ENCODE measurements at regions not wholly inside any gene's neighbourhood (a gene's known extent, or its start where the extent isn't known, plus 50 kb on each side); places are given as distances from the start of the nearest gene placed in this dataset.
A peak's percentile ranks its signal among the peaks of the same experiment; 100 is the strongest.

GRCh38 chr21:15491100-15491499 lies 238.7 kb upstream of the USP25 start:
- TF ChIP-seq EZH2 (IDR thresholded peaks at IDR 0.05; ENCODE audit: insufficient read depth, poor library complexity, severe bottlenecking) (no peak), EZH2phosphoT487 (IDR thresholded peaks at IDR 0.05; ENCODE audit: insufficient read depth, low read depth) (no peak)
- Histone ChIP-seq H3K27me3 (replicated peaks; ENCODE audit: insufficient read depth) (no peaks in the 10 kb centered on the region), H2AFZ (no peak overlapping the region), H3K4me1 (ENCODE audit: insufficient read depth) (no peaks in the 10 kb centered on the region), H3K4me2 (ENCODE audit: unreplicated experiment) (no peak overlapping the region), H3K79me2 (ENCODE audit: insufficient read depth) (no peaks in the 10 kb centered on the region), H3K27ac (no peak overlapping the region), H3K9me2 (ENCODE audit: insufficient read depth) (no peaks in the 10 kb centered on the region), H3K9me3 (ENCODE audit: low read depth) (no peaks in the 10 kb centered on the region), H3K9ac (no peak overlapping the region), H3F3A (ENCODE audit: insufficient read depth) (no peaks in the 10 kb centered on the region), H4K20me1 (ENCODE audit: insufficient read depth) (no peaks in the 10 kb centered on the region), H3K4me3 (no peak overlapping the region), H3K36me3 (ENCODE audit: low read depth) (no peaks in the 10 kb centered on the region)
- WGBS, 2 experiments (ENCODE audit: low coverage in 1 of 2, low lambda C conversion rate in 2 of 2, missing lambda C conversion rate in 2 of 2): 43 to 48% methylated on average over 2 of the region's 2 CpGs
- in situ Hi-C loops (cut with MboI): loop anchor here (25.0 kb wide), 1 partner anchor 629 kb away; no protein-coding TSS in a partner anchor
- DNase-seq: no peak

- H3F3A ChIP-seq (ENCODE audit: insufficient read depth): no peaks in the 10 kb centered on the region
- no peak overlapping the region for H3K27ac ChIP-seq
- no peak for TF ChIP-seq EZH2phosphoT487 (IDR thresholded peaks at IDR 0.05; ENCODE audit: insufficient read depth, low read depth)
- no peak for TF ChIP-seq EZH2 (IDR thresholded peaks at IDR 0.05; ENCODE audit: insufficient read depth, poor library complexity, severe bottlenecking)
Measured at GRCh38 chr21:15493646-15494045, 236.1 kb upstream of the USP25 start.

GRCh38 chr21:15494481-15494880 lies 235.3 kb upstream of the USP25 start:
- Histone ChIP-seq H3K79me2 (ENCODE audit: insufficient read depth) (no peaks in the 10 kb centered on the region), H3K9me2 (ENCODE audit: insufficient read depth) (no peaks in the 10 kb centered on the region), H3K9ac (no peak overlapping the region), H3K4me2 (ENCODE audit: unreplicated experiment) (no peak overlapping the region), H3K4me3 (no peak overlapping the region), H3K9me3 (ENCODE audit: low read depth) (no peaks in the 10 kb centered on the region), H3K36me3 (ENCODE audit: low read depth) (no peaks in the 10 kb centered on the region), H2AFZ (no peak overlapping the region), H3K27ac (no peak overlapping the region), H4K20me1 (ENCODE audit: insufficient read depth) (no peaks in the 10 kb centered on the region), H3K4me1 (ENCODE audit: insufficient read depth) (no peaks in the 10 kb centered on the region), H3K27me3 (replicated peaks; ENCODE audit: insufficient read depth) (no peaks in the 10 kb centered on the region), H3F3A (ENCODE audit: insufficient read depth) (no peaks in the 10 kb centered on the region)
- no peak for DNase-seq
- 87 to 88% methylated on average over 11 of the region's 11 CpGs for WGBS, 2 experiments (ENCODE audit: low coverage in 1 of 2, low lambda C conversion rate in 2 of 2, missing lambda C conversion rate in 2 of 2)
- in situ Hi-C loops (cut with MboI): loop anchor here (25.0 kb wide), 1 partner anchor 632 kb away; no protein-coding TSS in a partner anchor
- TF ChIP-seq EZH2phosphoT487 (IDR thresholded peaks at IDR 0.05; ENCODE audit: insufficient read depth, low read depth) (no peak), EZH2 (IDR thresholded peaks at IDR 0.05; ENCODE audit: insufficient read depth, poor library complexity, severe bottlenecking) (no peak)

More at GRCh38 chr21:15493646-15494045, 236.1 kb upstream of the USP25 start:
- in situ Hi-C loops (cut with MboI): loop anchor here (25.0 kb wide), 1 partner anchor 631 kb away; no protein-coding TSS in a partner anchor
- Histone ChIP-seq H3K4me1 (ENCODE audit: insufficient read depth) (no peaks in the 10 kb centered on the region), H4K20me1 (ENCODE audit: insufficient read depth) (no peaks in the 10 kb centered on the region), H3K79me2 (ENCODE audit: insufficient read depth) (no peaks in the 10 kb centered on the region), H3K27me3 (replicated peaks; ENCODE audit: insufficient read depth) (no peaks in the 10 kb centered on the region), H3K4me2 (ENCODE audit: unreplicated experiment) (no peak overlapping the region), H3K36me3 (ENCODE audit: low read depth) (no peaks in the 10 kb centered on the region), H3K4me3 (no peak overlapping the region), H3K9me2 (ENCODE audit: insufficient read depth) (no peaks in the 10 kb centered on the region), H2AFZ (no peak overlapping the region), H3K9ac (no peak overlapping the region), H3K9me3 (ENCODE audit: low read depth) (no peaks in the 10 kb centered on the region)
- DNase-seq: no peak
- WGBS, 2 experiments (ENCODE audit: low coverage in 1 of 2, low lambda C conversion rate in 2 of 2, missing lambda C conversion rate in 2 of 2): 77% methylated on average over 3 of the region's 3 CpGs

- TF ChIP-seq EZH2 (IDR thresholded peaks at IDR 0.05; ENCODE audit: insufficient read depth, poor library complexity, severe bottlenecking) (no peak), EZH2phosphoT487 (IDR thresholded peaks at IDR 0.05; ENCODE audit: insufficient read depth, low read depth) (no peak)
- Histone ChIP-seq H3K27me3 (replicated peaks; ENCODE audit: insufficient read depth) (0 out of 2 replicates have a peak, but pooled peaks cover 2% of the 10 kb centered on the region), H3K79me2 (ENCODE audit: insufficient read depth) (no peaks in the 10 kb centered on the region), H3K36me3 (ENCODE audit: low read depth) (no peaks in the 10 kb centered on the region), H2AFZ (no peak overlapping the region), H3K4me1 (ENCODE audit: insufficient read depth) (no peaks in the 10 kb centered on the region), H3K9me2 (ENCODE audit: insufficient read depth) (no peaks in the 10 kb centered on the region), H3K9me3 (ENCODE audit: low read depth) (no peaks in the 10 kb centered on the region), H3F3A (ENCODE audit: insufficient read depth) (no peaks in the 10 kb centered on the region), H3K27ac (no peak overlapping the region), H4K20me1 (ENCODE audit: insufficient read depth) (no peaks in the 10 kb centered on the region), H3K4me3 (no peak overlapping the region), H3K9ac (no peak overlapping the region), H3K4me2 (ENCODE audit: unreplicated experiment) (no peak overlapping the region)
- 23 to 32% methylated on average over 3 of the region's 3 CpGs for WGBS, 2 experiments (ENCODE audit: low coverage in 1 of 2, low lambda C conversion rate in 2 of 2, missing lambda C conversion rate in 2 of 2)
- in situ Hi-C loops (cut with MboI): loop anchor here (25.0 kb wide), 1 partner anchor 634 kb away; no protein-coding TSS in a partner anchor
- DNase-seq: peak; percentile 48
Measured at GRCh38 chr21:15495965-15496364, 233.8 kb upstream of the USP25 start.
